IMR-90 (cell line): ENCODE measurements at regions not wholly inside any gene's neighbourhood (a gene's known extent, or its start where the extent isn't known, plus 50 kb on each side); places are given as distances from the start of the nearest gene placed in this dataset.

ENCODE experiments used
- ATAC-seq: fragments of 200-7000 bp; cut with Tn5 transposase; 2 replicates; pipeline ENCODE4 v1.9.1; 2020; ENCODE audit warnings: low read depth, mild to moderate bottlenecking, moderate library complexity
- BruUV-seq: library from RNA; stranded (reverse); fragments of 400-500 nt; replicated peaks from 2 replicates; lab custom pipeline; 2021; lab: Mats Ljungman, UMichigan
- CTCF ChIA-PET: fragments of 300-600 bp; formaldehyde crosslinking; extraction: SDS; loops from one replicate; lab custom pipeline; 2021; ENCODE audit warnings: antibody characterized with exemption; lab: Yijun Ruan, JAX
- POLR2A ChIA-PET: fragments of 300-600 bp; sonication (Branson Sonifier 250); formaldehyde crosslinking; loops from one replicate; lab custom pipeline; 2022; ENCODE audit warnings: antibody characterized with exemption; ENCODE audit not compliant: unreplicated experiment; lab: Charles Lee
- DNase-seq: peaks from one replicate; pipeline ENCODE4 v3.0.0; 2013
- H2AFZ ChIP-seq: replicated peaks from 2 replicates; pipeline ENCODE3; 2013; ENCODE audit warnings: low read length, mild to moderate bottlenecking; ENCODE audit not compliant: poor library complexity
- H2AK5ac ChIP-seq: 2 replicates; pipeline ENCODE4 v1.6.1; 2013; ENCODE audit warnings: low read depth, low read length, inconsistent platforms
- H2AK9ac ChIP-seq: replicated peaks from 2 replicates; pipeline ENCODE3; 2013; ENCODE audit warnings: mild to moderate bottlenecking, low read depth, low read length, moderate library complexity; ENCODE audit not compliant: poor library complexity
- H2BK120ac ChIP-seq: 2 replicates; pipeline ENCODE4 v1.6.1; 2013; ENCODE audit warnings: low read depth, low read length, inconsistent platforms
- H2BK15ac ChIP-seq: 3 replicates; pipeline ENCODE4 v1.6.1; 2013; ENCODE audit warnings: low read depth, low read length, inconsistent platforms
- H2BK20ac ChIP-seq: 2 replicates; pipeline ENCODE4 v1.6.1; 2013; ENCODE audit warnings: low read depth, mild to moderate bottlenecking, inconsistent platforms, low read length, moderate library complexity
- H2BK5ac ChIP-seq: 2 replicates; pipeline ENCODE4 v1.6.1; 2013; ENCODE audit warnings: mild to moderate bottlenecking, low read depth, low read length, inconsistent platforms; ENCODE audit not compliant: poor library complexity, severe bottlenecking
- H3K14ac ChIP-seq: replicated peaks from 2 replicates; pipeline ENCODE4 v1.6.1; 2013; ENCODE audit warnings: low read depth, low read length, inconsistent platforms
- H3K18ac ChIP-seq: 2 replicates; pipeline ENCODE4 v1.6.1; 2013; ENCODE audit warnings: low read depth, low read length, control low read depth
- H3K23ac ChIP-seq: 2 replicates; pipeline ENCODE4 v1.6.1; 2013; ENCODE audit warnings: low read depth, low read length, inconsistent platforms
- H3K27ac ChIP-seq: 2 replicates; pipeline ENCODE4 v1.5.1; 2013; ENCODE audit warnings: mild to moderate bottlenecking, control low read depth, low read length; ENCODE audit not compliant: insufficient read depth
- H3K27me3 ChIP-seq: 2 replicates; pipeline ENCODE4 v1.6.1; 2013; ENCODE audit warnings: low read length; ENCODE audit not compliant: control insufficient read depth, insufficient read depth
- H3K36me3 ChIP-seq: 2 replicates; pipeline ENCODE4 v1.6.1; 2013; ENCODE audit warnings: low read length, mixed read lengths; ENCODE audit not compliant: control insufficient read depth, insufficient read depth
- H3K4ac ChIP-seq: 2 replicates; pipeline ENCODE4 v1.6.1; 2013; ENCODE audit warnings: low read depth, low read length, inconsistent platforms
- H3K4me1 ChIP-seq: 2 replicates; pipeline ENCODE4 v1.6.1; 2013; ENCODE audit warnings: low read length, mixed read lengths; ENCODE audit not compliant: control insufficient read depth, insufficient read depth
- H3K4me2 ChIP-seq: 2 replicates; pipeline ENCODE4 v1.6.1; 2013; ENCODE audit warnings: low read depth, mild to moderate bottlenecking, control low read depth, low read length, moderate library complexity
- H3K4me3 ChIP-seq: 2 replicates; pipeline ENCODE4 v1.5.1; 2013; ENCODE audit warnings: low read depth, mild to moderate bottlenecking, control low read depth, low read length, moderate library complexity; ENCODE audit not compliant: insufficient read depth
- H3K56ac ChIP-seq: 2 replicates; pipeline ENCODE4 v1.6.1; 2013; ENCODE audit warnings: low read length, inconsistent platforms; ENCODE audit not compliant: insufficient read depth; ENCODE audit errors: extremely low read depth
- H3K79me1 ChIP-seq, 2 experiments: 2 replicates each; pipeline ENCODE4 v1.6.1; 2013; ENCODE audit warnings: low read length in 2 of 2, inconsistent platforms in 1 of 2, low read depth in 1 of 2
- H3K9ac ChIP-seq: 2 replicates; pipeline ENCODE4 v1.6.1; 2013; ENCODE audit warnings: low read depth, low read length, control low read depth
- H3K9me1 ChIP-seq: 2 replicates; pipeline ENCODE4 v1.6.1; 2013; ENCODE audit warnings: low read length, inconsistent platforms; ENCODE audit not compliant: insufficient read depth
- H3K9me3 ChIP-seq: 2 replicates; pipeline ENCODE4 v1.6.1; 2013; ENCODE audit warnings: low read length; ENCODE audit not compliant: control insufficient read depth, insufficient read depth
- H4K20me1 ChIP-seq: 2 replicates; pipeline ENCODE4 v1.6.1; 2013; ENCODE audit warnings: low read length, inconsistent platforms; ENCODE audit not compliant: insufficient read depth
- H4K5ac ChIP-seq: 2 replicates; pipeline ENCODE4 v1.6.1; 2013; ENCODE audit warnings: mild to moderate bottlenecking, low read depth, low read length, control low read depth
- H4K8ac ChIP-seq, 2 experiments: 2 replicates each; pipeline ENCODE4 v1.6.1; 2013; ENCODE audit warnings: low read depth in 2 of 2, low read length in 2 of 2, control low read depth in 1 of 2, inconsistent platforms in 1 of 2
- H4K91ac ChIP-seq: 2 replicates; pipeline ENCODE4 v1.6.1; 2013; ENCODE audit warnings: low read depth, low read length, inconsistent platforms; ENCODE audit not compliant: insufficient read depth
- MAFK ChIP-seq: IDR thresholded peaks from 2 replicates; pipeline ENCODE4 v1.6.1; 2012; ENCODE audit warnings: low read depth, low read length, improper control_type of control experiment
- MAZ ChIP-seq: IDR thresholded peaks from 2 replicates; pipeline ENCODE4 v1.6.1; 2012; ENCODE audit warnings: low read depth, mild to moderate bottlenecking, low read length, improper control_type of control experiment, moderate library complexity, borderline replicate concordance
- MXI1 ChIP-seq: IDR thresholded peaks from 2 replicates; pipeline ENCODE4 v1.6.1; 2012; ENCODE audit warnings: low read depth, mild to moderate bottlenecking, low read length, moderate library complexity, borderline replicate concordance
- NFE2L2 ChIP-seq: fragments of 150-350 bp; IDR thresholded peaks from 2 replicates; pipeline ENCODE4 v1.6.1; 2016; ENCODE audit warnings: low read depth, mild to moderate bottlenecking, low read length
- POLR2A ChIP-seq: IDR thresholded peaks from 2 replicates; pipeline ENCODE4 v1.6.1; 2012; ENCODE audit warnings: mild to moderate bottlenecking, low read depth, low read length
- RAD21 ChIP-seq: IDR thresholded peaks from 2 replicates; pipeline ENCODE4 v1.6.1; 2012; ENCODE audit warnings: low read length, improper control_type of control experiment
- SMC3 ChIP-seq: fragments of 150-350 bp; IDR thresholded peaks from 2 replicates; pipeline ENCODE4 v1.6.1; 2016; ENCODE audit warnings: low read depth, mild to moderate bottlenecking, antibody characterized with exemption, low read length, moderate library complexity
- WGBS, 2 experiments: methylation state at CpG; one replicate each; pipeline versions ENCODE4 v1.1.5 to v1.1.7; 2013; ENCODE audit warnings: missing lambda C conversion rate in 2 of 2; ENCODE audit not compliant: insufficient read length in 1 of 2; ENCODE audit errors: extremely low coverage in 2 of 2; 5-methylcytosine and 5-hydroxymethylcytosine counted together
- dilution Hi-C: fragments of 300-500 bp; cut with HindIII; formaldehyde crosslinking; loops from one replicate; pipeline ENCODE4 v1.14.3; 2018; ENCODE audit warnings: low sequenced_read_pairs; ENCODE audit not compliant: unreplicated experiment
- in situ Hi-C: fragments of 300-500 bp; cut with MboI; formaldehyde crosslinking; loops from 3 replicates; pipeline ENCODE4 v1.14.3; 2019; ENCODE audit warnings: low sequenced_read_pairs, inconsistent platforms, mixed read lengths
- intact Hi-C: fragments of 100-400 bp; cut with micrococcal nuclease; formaldehyde crosslinking; loops from 2 replicates; pipeline ENCODE4 v1.10.0; 2022
- TF ChIP-seq, protein P1 (sequence below): fragments of 150-350 bp; IDR thresholded peaks from 2 replicates; pipeline ENCODE4 v1.6.1; 2016; ENCODE audit warnings: low read depth, mild to moderate bottlenecking, low read length, moderate library complexity, borderline replicate concordance
- TF ChIP-seq, protein P2 (sequence below): conservative IDR thresholded peaks from 2 replicates; pipeline ENCODE4 v1.5.1; 2012; ENCODE audit warnings: mild to moderate bottlenecking, low read depth, low read length, improper control_type of control experiment
- TF ChIP-seq, protein P3 (sequence below): fragments of 150-350 bp; IDR thresholded peaks from 2 replicates; pipeline ENCODE4 v1.6.1; 2017; ENCODE audit warnings: mild to moderate bottlenecking, antibody characterized with exemption, low read length, low read depth

DNA sequence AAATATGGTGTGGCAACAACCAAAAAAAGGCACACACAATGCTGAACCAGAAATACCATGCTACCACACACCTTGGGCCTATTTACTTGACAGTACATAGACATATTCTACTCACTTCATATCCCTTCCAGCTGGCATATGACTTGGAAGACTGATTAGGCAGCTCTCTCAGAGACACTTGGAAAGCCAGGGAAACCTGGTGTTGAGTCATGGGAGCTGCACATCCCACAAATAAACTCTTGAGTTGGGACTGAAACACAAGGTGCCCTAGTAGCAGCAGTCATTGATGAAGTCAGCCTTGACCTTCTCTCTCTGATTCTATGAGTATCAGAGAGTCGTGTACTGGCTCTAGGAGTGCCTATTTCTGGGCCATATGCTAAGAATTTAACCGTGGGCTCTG is 776.6 kb upstream of the LCORL start:
- no peaks in the 10 kb centered on the region for H3K36me3 ChIP-seq
- DNase-seq (no peak), ATAC-seq (no peak)
- no peak overlapping the region for H3K4me2 ChIP-seq
- no peaks in the 10 kb centered on the region for H3K27me3 ChIP-seq
- intact Hi-C loops (no loop called here), in situ Hi-C loops (no loop called here), dilution Hi-C loops (no loop called here)
- H2BK5ac ChIP-seq, result no peak overlapping the region
- H4K91ac ChIP-seq, result no peak overlapping the region
- H4K5ac ChIP-seq, result no peak overlapping the region
- CTCF ChIA-PET, result no interaction called here
- no peak overlapping the region for H2BK120ac ChIP-seq
- H3K4ac ChIP-seq, result no peak overlapping the region
- H3K4me3 ChIP-seq, result no peak overlapping the region
- POLR2A ChIA-PET, result no interaction called here
- BruUV-seq, result no TSS peak
- H3K27ac ChIP-seq, result no peak overlapping the region
- no peak overlapping the region for H3K56ac ChIP-seq
- H3K9ac ChIP-seq, result no peak overlapping the region
- no peak overlapping the region for H2BK20ac ChIP-seq
- no peak overlapping the region for H3K23ac ChIP-seq
- no peaks in the 10 kb centered on the region for H3K4me1 ChIP-seq
- no peak overlapping the region for H2AFZ ChIP-seq
- no CpG with 5 or more reads among the region's 2 CpGs for WGBS, 2 experiments
- no peaks in the 10 kb centered on the region for H3K9me1 ChIP-seq
- no peak overlapping the region for H4K8ac ChIP-seq
- H3K18ac ChIP-seq, result no peak overlapping the region
- no peak overlapping the region for H2AK5ac ChIP-seq
- no peaks in the 10 kb centered on the region for H4K20me1 ChIP-seq
- H2AK9ac ChIP-seq, result no peak overlapping the region
- H3K14ac ChIP-seq, result no peak overlapping the region
- H2BK15ac ChIP-seq, result no peak overlapping the region
- no peaks in the 10 kb centered on the region; the same call in 1 of the 2 replicates for H3K9me3 ChIP-seq
- TF ChIP-seq, protein P1, sequence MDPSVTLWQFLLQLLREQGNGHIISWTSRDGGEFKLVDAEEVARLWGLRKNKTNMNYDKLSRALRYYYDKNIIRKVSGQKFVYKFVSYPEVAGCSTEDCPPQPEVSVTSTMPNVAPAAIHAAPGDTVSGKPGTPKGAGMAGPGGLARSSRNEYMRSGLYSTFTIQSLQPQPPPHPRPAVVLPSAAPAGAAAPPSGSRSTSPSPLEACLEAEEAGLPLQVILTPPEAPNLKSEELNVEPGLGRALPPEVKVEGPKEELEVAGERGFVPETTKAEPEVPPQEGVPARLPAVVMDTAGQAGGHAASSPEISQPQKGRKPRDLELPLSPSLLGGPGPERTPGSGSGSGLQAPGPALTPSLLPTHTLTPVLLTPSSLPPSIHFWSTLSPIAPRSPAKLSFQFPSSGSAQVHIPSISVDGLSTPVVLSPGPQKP, result no peak
- TF ChIP-seq, protein P2, sequence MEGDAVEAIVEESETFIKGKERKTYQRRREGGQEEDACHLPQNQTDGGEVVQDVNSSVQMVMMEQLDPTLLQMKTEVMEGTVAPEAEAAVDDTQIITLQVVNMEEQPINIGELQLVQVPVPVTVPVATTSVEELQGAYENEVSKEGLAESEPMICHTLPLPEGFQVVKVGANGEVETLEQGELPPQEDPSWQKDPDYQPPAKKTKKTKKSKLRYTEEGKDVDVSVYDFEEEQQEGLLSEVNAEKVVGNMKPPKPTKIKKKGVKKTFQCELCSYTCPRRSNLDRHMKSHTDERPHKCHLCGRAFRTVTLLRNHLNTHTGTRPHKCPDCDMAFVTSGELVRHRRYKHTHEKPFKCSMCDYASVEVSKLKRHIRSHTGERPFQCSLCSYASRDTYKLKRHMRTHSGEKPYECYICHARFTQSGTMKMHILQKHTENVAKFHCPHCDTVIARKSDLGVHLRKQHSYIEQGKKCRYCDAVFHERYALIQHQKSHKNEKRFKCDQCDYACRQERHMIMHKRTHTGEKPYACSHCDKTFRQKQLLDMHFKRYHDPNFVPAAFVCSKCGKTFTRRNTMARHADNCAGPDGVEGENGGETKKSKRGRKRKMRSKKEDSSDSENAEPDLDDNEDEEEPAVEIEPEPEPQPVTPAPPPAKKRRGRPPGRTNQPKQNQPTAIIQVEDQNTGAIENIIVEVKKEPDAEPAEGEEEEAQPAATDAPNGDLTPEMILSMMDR, result no peak
- TF ChIP-seq NFE2L2, result no peak
- no peak for TF ChIP-seq RAD21
- no peak for TF ChIP-seq MXI1
- no peak for TF ChIP-seq SMC3
- no peak for TF ChIP-seq POLR2A
- no peak for TF ChIP-seq MAZ
- TF ChIP-seq, protein P3, sequence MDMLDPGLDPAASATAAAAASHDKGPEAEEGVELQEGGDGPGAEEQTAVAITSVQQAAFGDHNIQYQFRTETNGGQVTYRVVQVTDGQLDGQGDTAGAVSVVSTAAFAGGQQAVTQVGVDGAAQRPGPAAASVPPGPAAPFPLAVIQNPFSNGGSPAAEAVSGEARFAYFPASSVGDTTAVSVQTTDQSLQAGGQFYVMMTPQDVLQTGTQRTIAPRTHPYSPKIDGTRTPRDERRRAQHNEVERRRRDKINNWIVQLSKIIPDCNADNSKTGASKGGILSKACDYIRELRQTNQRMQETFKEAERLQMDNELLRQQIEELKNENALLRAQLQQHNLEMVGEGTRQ, result no peak
- TF ChIP-seq MAFK, result no peak
- no peaks in the 10 kb centered on the region for H3K79me1 ChIP-seq
